ENCODE measurements at regions not wholly inside any gene's neighbourhood (a gene's known extent, or its start where the extent isn't known, plus 50 kb on each side); places are given as distances from the start of the nearest gene placed in this dataset.

- no peak for TF ChIP-seq CEBPB (IDR thresholded peaks at IDR 0.05)
- TF ChIP-seq, protein P1, sequence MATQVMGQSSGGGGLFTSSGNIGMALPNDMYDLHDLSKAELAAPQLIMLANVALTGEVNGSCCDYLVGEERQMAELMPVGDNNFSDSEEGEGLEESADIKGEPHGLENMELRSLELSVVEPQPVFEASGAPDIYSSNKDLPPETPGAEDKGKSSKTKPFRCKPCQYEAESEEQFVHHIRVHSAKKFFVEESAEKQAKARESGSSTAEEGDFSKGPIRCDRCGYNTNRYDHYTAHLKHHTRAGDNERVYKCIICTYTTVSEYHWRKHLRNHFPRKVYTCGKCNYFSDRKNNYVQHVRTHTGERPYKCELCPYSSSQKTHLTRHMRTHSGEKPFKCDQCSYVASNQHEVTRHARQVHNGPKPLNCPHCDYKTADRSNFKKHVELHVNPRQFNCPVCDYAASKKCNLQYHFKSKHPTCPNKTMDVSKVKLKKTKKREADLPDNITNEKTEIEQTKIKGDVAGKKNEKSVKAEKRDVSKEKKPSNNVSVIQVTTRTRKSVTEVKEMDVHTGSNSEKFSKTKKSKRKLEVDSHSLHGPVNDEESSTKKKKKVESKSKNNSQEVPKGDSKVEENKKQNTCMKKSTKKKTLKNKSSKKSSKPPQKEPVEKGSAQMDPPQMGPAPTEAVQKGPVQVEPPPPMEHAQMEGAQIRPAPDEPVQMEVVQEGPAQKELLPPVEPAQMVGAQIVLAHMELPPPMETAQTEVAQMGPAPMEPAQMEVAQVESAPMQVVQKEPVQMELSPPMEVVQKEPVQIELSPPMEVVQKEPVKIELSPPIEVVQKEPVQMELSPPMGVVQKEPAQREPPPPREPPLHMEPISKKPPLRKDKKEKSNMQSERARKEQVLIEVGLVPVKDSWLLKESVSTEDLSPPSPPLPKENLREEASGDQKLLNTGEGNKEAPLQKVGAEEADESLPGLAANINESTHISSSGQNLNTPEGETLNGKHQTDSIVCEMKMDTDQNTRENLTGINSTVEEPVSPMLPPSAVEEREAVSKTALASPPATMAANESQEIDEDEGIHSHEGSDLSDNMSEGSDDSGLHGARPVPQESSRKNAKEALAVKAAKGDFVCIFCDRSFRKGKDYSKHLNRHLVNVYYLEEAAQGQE (IDR thresholded peaks at IDR 0.05; ENCODE audit: low read depth): no peak
- no peak for TF ChIP-seq FOXM1 (IDR thresholded peaks at IDR 0.05; ENCODE audit: borderline replicate concordance, low read depth)
- TF ChIP-seq RAD21 (IDR thresholded peaks at IDR 0.05; ENCODE audit: low read depth): no peak
- no peak for TF ChIP-seq YY1 (IDR thresholded peaks at IDR 0.05; ENCODE audit: low read depth)
- no peak for TF ChIP-seq USF1 (IDR thresholded peaks at IDR 0.05)
- TF ChIP-seq TCF12 (IDR thresholded peaks at IDR 0.05; ENCODE audit: low read depth): no peak
- no peak for TF ChIP-seq CREB1 (IDR thresholded peaks at IDR 0.05; ENCODE audit: low read depth)
Measured at GRCh38 chr6:67790569-67790968, 844.5 kb upstream of the ADGRB3 start.

GRCh38 chr6:67779876-67780275 is 855.2 kb upstream of the ADGRB3 start:
- TF ChIP-seq TEAD4 (IDR thresholded peaks at IDR 0.05): no peak
- no peak for TF ChIP-seq MAX (IDR thresholded peaks at IDR 0.05)
- TF ChIP-seq CEBPB (IDR thresholded peaks at IDR 0.05): no peak
- TF ChIP-seq YY1 (IDR thresholded peaks at IDR 0.05; ENCODE audit: low read depth): no peak
- TF ChIP-seq ZBTB7A (IDR thresholded peaks at IDR 0.05; ENCODE audit: low read depth): no peak
- no peak for TF ChIP-seq EGR1 (IDR thresholded peaks at IDR 0.05)
- no peak for TF ChIP-seq USF1 (IDR thresholded peaks at IDR 0.05)
- no peak for TF ChIP-seq NFIC (IDR thresholded peaks at IDR 0.05)
- no peak for TF ChIP-seq FOXM1 (IDR thresholded peaks at IDR 0.05; ENCODE audit: borderline replicate concordance, low read depth)
- no peak for TF ChIP-seq EP300 (IDR thresholded peaks at IDR 0.05; ENCODE audit: borderline replicate concordance)
- no peak for TF ChIP-seq CREB1 (IDR thresholded peaks at IDR 0.05; ENCODE audit: low read depth)
- no peak for TF ChIP-seq TAF1 (IDR thresholded peaks at IDR 0.05; ENCODE audit: low read depth)
- no peak for TF ChIP-seq TCF12 (IDR thresholded peaks at IDR 0.05; ENCODE audit: low read depth)
- TF ChIP-seq RAD21 (IDR thresholded peaks at IDR 0.05; ENCODE audit: low read depth): no peak
- TF ChIP-seq, protein P1 (IDR thresholded peaks at IDR 0.05; ENCODE audit: low read depth): no peak

DNA sequence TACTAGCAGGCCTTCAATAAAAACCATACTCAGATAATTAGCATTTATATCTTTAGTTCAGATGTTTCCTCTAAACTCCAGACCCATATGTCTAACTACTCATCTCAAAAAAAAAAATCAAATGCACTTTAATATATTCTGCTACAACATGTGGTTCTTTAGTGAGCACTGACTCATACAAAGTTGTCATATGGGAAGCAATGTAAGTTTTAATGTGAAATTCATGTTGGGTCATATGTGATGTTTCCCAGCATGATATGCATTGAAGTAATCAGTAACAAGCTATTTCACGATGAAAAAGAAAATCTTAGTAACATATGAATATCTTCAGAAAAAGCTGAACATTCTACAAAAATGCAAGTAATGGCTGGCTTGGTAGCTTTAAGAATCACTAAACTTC is 859.7 kb upstream of the ADGRB3 start:
- TF ChIP-seq USF1 (IDR thresholded peaks at IDR 0.05): no peak
- no peak for TF ChIP-seq EGR1 (IDR thresholded peaks at IDR 0.05)
- no peak for TF ChIP-seq TCF12 (IDR thresholded peaks at IDR 0.05; ENCODE audit: low read depth)
- TF ChIP-seq, protein P1 (IDR thresholded peaks at IDR 0.05; ENCODE audit: low read depth): no peak
- TF ChIP-seq TEAD4 (IDR thresholded peaks at IDR 0.05): no peak
- no peak for TF ChIP-seq MAX (IDR thresholded peaks at IDR 0.05)
- TF ChIP-seq YY1 (IDR thresholded peaks at IDR 0.05; ENCODE audit: low read depth): no peak
- no peak for TF ChIP-seq CEBPB (IDR thresholded peaks at IDR 0.05)
- TF ChIP-seq FOXM1 (IDR thresholded peaks at IDR 0.05; ENCODE audit: borderline replicate concordance, low read depth): no peak
- TF ChIP-seq CREB1 (IDR thresholded peaks at IDR 0.05; ENCODE audit: low read depth): no peak
- no peak for TF ChIP-seq ZBTB7A (IDR thresholded peaks at IDR 0.05; ENCODE audit: low read depth)
- no peak for TF ChIP-seq RAD21 (IDR thresholded peaks at IDR 0.05; ENCODE audit: low read depth)
- no peak for TF ChIP-seq EP300 (IDR thresholded peaks at IDR 0.05; ENCODE audit: borderline replicate concordance)
- TF ChIP-seq NFIC (IDR thresholded peaks at IDR 0.05): no peak
- no peak for TF ChIP-seq TAF1 (IDR thresholded peaks at IDR 0.05; ENCODE audit: low read depth)

- TF ChIP-seq TAF1 (IDR thresholded peaks at IDR 0.05; ENCODE audit: low read depth): no peak
Measured at GRCh38 chr6:67768972-67769371, 866.1 kb upstream of the ADGRB3 start.
